COLO668 (cell line): ENCODE measurements at regions not wholly inside any gene's neighbourhood (a gene's known extent, or its start where the extent isn't known, plus 50 kb on each side); places are given as distances from the start of the nearest gene placed in this dataset.

ENCODE experiments used
- DNase-seq: peaks from one replicate; lab custom pipeline; 2025; ENCODE audit not compliant: unreplicated experiment; lab: John Stamatoyannopoulos, UW

DNA sequence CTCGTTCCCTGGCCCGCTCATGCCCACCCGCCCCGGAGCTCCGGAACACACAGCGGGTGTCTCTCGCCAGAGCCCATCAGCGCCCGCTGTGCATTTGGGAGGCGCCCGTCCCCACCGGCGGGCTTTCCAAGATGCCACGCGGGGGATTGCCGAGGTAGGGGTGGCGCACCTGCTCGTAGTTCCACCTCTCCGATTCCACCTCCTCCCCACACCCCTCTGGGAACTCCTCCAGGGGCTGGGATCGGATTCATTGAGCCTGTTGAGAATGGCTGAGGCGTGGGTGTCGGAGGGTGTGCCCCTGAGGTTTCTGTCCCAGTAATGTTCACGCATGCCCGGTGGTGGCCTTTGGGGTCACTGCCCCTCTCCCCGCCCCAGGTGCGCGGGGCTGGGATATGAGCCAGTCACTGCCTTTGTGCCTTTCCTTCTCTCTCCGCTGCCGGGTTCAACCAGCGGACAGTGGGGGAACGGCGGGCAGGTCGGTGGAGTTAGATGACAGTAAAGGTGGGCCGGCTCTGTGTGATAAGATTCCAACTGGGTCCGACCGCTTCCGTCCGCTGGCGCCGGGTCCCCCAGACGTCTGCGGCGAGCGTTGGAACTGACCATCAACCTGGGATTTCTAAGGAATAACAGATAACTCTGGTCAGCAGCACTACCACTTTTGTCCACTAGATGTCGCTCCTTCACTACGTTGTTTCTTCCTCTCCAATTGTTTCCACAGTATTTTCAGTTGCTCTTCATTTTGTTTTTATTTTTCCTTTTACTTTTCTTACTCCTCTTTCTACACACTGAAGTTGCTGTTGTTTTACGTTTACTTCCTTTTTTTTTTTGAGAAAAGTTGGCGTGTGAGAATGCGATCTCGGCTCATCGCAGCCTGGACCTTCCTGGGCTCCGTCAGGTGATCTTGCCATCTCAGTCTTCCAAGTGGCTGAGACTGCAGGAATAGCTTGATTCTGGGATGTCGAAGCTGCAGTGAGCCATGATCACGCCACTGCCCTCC lies 178.1 kb upstream of the ALG10B start:
- peak; percentile 57 for DNase-seq

DNA sequence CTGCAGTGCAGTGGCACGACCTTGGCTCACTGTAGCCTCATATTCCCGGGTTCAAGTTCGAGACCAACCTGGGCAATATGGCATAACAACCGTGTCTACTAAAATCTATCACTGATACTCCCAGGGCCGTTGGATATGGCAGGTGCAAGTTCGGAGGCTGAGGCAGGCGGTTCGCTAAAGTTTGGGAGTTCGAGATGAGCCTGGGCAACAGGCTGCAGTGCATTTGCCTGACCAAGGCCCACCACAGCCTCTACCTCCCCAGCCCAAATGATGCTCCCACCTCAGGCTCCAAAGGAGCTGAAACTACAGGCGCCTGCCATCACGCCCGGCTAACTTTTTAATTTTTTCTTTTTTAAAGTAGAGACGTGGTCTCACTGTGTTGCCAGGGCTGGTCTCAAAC lies 177.1 kb upstream of the ALG10B start:
- DNase-seq, result no peak

GRCh38 chr12:38141239-38141638 lies 175.3 kb upstream of the ALG10B start:
- no peak for DNase-seq

- DNase-seq, result no peak
Measured at GRCh38 chr12:38141861-38142260, 174.7 kb upstream of the ALG10B start.

- no peak for DNase-seq
Measured at GRCh38 chr12:38142974-38143373, 173.6 kb upstream of the ALG10B start.

DNA sequence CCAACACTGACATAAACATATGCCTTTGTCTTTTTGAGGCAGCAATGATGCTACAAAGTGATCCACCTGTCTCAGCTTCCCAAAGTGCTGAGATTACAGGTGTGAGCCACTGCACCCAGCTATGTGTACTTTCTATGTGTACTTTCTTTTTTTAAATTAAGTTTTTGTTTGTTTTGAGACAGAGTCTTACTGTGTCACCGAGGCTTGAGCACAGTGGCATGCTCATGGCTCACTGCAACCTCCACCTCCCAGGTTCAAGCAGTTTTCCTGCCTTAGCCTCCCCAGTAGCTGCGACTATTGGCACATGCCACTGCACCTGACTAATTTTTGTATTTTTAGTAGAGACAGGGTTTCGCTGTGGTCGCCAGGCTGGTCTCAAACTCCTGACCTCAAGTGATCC lies 172.5 kb upstream of the ALG10B start:
- no peak for DNase-seq

GRCh38 chr12:38144601-38145436 lies 171.8 kb upstream of the ALG10B start:
- DNase-seq, result no peak

GRCh38 chr12:38149395-38150073 lies 167.0 kb upstream of the ALG10B start:
- no peak for DNase-seq

DNA sequence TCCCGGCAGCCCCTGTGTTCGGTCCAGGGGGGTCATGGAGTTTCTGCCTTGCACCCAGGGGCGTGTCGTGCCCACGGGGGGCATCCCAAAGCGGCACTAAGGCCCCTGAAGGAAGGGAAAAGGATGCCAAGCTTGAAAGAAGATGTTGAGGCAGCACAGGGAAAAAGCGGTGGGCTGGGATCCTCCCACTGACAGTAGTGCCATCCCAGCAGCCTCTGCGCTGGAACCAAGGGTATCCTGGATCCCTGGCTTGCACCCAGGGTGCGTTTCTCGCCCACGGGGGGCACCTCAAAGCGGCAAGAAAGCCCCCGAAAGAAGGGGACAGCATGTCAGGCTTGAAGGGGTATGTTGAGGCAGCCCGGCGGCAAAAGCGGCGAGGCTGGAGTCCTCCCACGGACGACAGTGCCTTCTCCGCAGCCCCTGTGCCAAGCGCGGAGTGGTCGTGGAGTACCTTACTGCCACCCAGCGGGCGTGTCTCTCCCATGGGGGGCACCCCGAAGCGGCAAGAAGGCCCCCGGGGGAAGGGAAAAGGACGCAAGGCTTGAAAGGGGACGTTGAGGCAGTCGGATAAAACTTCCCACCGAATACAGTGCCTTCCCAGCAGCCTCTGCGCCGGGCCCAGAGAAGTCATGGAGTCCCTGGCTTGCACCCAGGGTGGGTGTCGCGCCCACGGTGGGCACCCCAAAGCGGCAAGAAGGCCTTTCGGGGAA lies 164.4 kb upstream of the ALG10B start:
- DNase-seq, result no peak

DNA sequence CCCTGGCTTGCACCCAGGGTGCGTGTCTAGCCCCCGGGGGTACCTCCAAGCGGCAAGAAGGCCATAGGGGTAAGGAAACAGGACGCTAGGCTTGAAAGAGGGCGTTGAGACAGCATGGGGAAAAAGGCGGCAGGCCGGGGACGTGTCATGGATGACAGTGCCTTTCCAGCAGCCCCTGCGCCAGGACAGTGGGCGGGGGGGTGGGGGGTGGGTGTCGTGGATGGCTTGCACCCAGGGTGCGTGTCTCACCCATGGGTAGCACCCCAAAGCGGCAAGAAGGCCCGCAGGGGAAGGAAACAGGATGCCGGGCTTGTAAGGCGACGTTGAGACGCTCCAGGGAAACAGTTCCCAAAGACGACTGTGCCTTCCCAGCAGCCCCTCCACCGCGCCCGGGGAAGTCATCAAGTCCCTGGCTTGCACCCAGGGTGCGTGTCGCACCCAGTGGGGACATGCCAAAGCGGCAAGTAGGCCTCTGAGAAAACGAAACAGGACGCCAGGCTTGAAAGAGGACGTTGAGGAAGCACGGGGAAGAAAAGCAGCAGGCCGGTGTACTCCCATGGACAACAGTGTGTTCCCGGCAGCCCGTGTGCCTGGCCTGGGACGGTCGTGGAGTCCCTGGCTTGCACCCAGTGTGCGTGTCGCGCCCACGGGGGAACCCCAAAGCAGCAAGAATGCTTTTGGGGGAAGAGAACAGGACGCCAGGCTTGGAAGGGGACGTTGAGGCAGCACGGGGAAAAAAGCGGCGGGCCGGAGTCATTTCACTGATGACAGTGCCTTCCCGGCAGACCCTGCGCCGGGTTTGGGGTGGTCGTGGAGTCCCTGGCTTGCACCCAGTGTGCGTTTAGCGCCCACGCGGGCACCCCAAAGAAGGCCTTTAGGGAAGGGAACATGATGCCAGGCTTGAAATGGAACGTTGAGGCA lies 163.5 kb upstream of the ALG10B start:
- DNase-seq, result no peak

DNA sequence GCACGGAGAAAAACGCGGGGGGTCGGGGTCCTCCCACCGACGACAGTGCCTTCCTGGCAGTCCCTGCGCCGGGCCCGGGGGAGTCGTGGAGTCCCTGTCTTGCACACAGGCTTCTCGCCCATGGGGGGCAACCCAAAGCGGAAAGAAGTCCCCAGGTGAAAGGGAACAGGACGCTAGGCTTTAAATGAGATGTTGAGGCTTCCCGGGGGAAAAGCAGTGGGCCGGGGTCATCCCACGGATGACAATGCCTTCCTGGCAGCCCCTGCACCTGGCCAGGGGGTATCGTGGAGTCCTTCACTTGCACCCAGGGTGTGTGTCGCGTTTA lies 162.9 kb upstream of the ALG10B start:
- DNase-seq, result no peak

GRCh38 chr12:38154096-38155019 lies 162.2 kb upstream of the ALG10B start:
- DNase-seq, result no peak

DNA sequence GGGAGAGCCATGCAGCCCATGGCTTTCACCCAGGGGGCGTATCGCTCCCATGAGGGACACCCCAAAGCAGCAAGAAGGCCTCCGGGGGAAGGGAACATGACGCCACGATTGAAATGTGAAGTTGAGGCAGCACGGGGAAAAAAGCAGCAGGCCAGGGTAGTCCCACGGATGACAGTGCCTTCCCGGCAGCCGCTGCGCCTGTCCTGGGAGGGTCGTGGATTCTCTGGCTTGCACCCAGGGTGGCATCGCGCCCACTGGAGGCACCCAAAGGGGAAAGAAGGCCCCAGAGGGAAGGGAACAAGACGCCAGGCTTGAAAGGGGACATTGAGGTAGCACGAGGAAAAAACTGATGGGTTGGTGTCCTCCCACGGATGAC lies 161.6 kb upstream of the ALG10B start:
- no peak for DNase-seq

- DNase-seq, result no peak
Measured at GRCh38 chr12:38155526-38156496, 160.8 kb upstream of the ALG10B start.

- no peak for DNase-seq
Measured at GRCh38 chr12:38156497-38157245, 159.9 kb upstream of the ALG10B start.

GRCh38 chr12:38157274-38157932 lies 159.2 kb upstream of the ALG10B start:
- DNase-seq, result no peak
